ENCODE measurements at regions not wholly inside any gene's neighbourhood (a gene's known extent, or its start where the extent isn't known, plus 50 kb on each side); places are given as distances from the start of the nearest gene placed in this dataset.
A peak's percentile ranks its signal among the peaks of the same experiment; 100 is the strongest.

- TF ChIP-seq, protein P1, sequence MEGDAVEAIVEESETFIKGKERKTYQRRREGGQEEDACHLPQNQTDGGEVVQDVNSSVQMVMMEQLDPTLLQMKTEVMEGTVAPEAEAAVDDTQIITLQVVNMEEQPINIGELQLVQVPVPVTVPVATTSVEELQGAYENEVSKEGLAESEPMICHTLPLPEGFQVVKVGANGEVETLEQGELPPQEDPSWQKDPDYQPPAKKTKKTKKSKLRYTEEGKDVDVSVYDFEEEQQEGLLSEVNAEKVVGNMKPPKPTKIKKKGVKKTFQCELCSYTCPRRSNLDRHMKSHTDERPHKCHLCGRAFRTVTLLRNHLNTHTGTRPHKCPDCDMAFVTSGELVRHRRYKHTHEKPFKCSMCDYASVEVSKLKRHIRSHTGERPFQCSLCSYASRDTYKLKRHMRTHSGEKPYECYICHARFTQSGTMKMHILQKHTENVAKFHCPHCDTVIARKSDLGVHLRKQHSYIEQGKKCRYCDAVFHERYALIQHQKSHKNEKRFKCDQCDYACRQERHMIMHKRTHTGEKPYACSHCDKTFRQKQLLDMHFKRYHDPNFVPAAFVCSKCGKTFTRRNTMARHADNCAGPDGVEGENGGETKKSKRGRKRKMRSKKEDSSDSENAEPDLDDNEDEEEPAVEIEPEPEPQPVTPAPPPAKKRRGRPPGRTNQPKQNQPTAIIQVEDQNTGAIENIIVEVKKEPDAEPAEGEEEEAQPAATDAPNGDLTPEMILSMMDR (IDR thresholded peaks at IDR 0.05 in 2 of 3, conservative IDR thresholded peaks at IDR 0.05 in 1 of 3; ENCODE audit: insufficient read depth in 2 of 3, low read depth in 1 of 3, low read length in 3 of 3): peak; percentile 36 to 49 (median 46); a peak in 5 of 6 replicates
- TF ChIP-seq RHOXF2B (CRISPR knock-in tag; conservative IDR thresholded peaks at IDR 0.05) (no peak), L3MBTL2 (IDR thresholded peaks at IDR 0.05) (no peak), RAD21 (CRISPR knock-in tag; conservative IDR thresholded peaks at IDR 0.05 in 1 of 2, IDR thresholded peaks at IDR 0.05 in 1 of 2) (peak; percentile 23 to 61; a peak in 3 of 4 replicates), ILK (tag; IDR thresholded peaks at IDR 0.05; ENCODE audit: borderline replicate concordance, low read depth) (no peak), ZNF217 (CRISPR knock-in tag; IDR thresholded peaks at IDR 0.05) (no peak)
Observed at GRCh38 chr4:72909461-72909860, 160.1 kb downstream of the COX18 start (continued).

- intact Hi-C loops (cut with micrococcal nuclease): no loop called here
- ChIA-PET CTCF (ENCODE audit: low intra/inter-chr PET ratio) (no interaction called here), POLR2A (no interaction called here)
- H3K4me3 ChIP-seq: no peak overlapping the region
- no peaks in the 10 kb centered on the region for H3K27me3 ChIP-seq (ENCODE audit: control insufficient read depth in 2 of 2, insufficient read depth in 2 of 2, low read length in 2 of 2)
- H4K20me1 ChIP-seq (replicated peaks; ENCODE audit: control insufficient read depth, insufficient read depth, low read length): no peaks in the 10 kb centered on the region
- DNase-seq (ENCODE audit: extremely low read depth in 1 of 4, low spot score in 3 of 4) (no peak), ATAC-seq (no peak), FAIRE-seq (no peak)
- H3K9ac ChIP-seq (ENCODE audit: insufficient read depth in 1 of 2, low read depth in 2 of 2, low read length in 2 of 2): no peak overlapping the region
- H2AFZ ChIP-seq (ENCODE audit: low read depth, low read length): no peak overlapping the region
- no peaks in the 10 kb centered on the region for H3K36me3 ChIP-seq (ENCODE audit: control insufficient read depth, insufficient read depth, low read length)
- H3K79me2 ChIP-seq (ENCODE audit: control insufficient read depth, insufficient read depth, low read length): no peaks in the 10 kb centered on the region
- no TSS peak for BruUV-seq (replicated peaks)
- no peak overlapping the region for H3K4me2 ChIP-seq (ENCODE audit: insufficient read depth, low read length)
- no peaks in the 10 kb centered on the region for H3K9me3 ChIP-seq (replicated peaks; ENCODE audit: control insufficient read depth, insufficient read depth, low read depth, low read length)
- H3K4me1 ChIP-seq (replicated peaks in 1 of 2; ENCODE audit: control insufficient read depth in 2 of 2, insufficient read depth in 2 of 2, low read length in 2 of 2): no peaks in the 10 kb centered on the region
- WGBS (ENCODE audit: insufficient coverage, low coverage, missing lambda C conversion rate): 10% methylated on average over 1 of the region's 1 CpG
- H3K27ac ChIP-seq (ENCODE audit: extremely low read depth, low read depth, low read length): no peak overlapping the region
- in situ Hi-C loops (cut with MboI): no loop called here
- no peaks in the 10 kb centered on the region for H3K9me1 ChIP-seq (ENCODE audit: control insufficient read depth, insufficient read depth, low read length)
- TF ChIP-seq E2F5 (CRISPR knock-in tag; IDR thresholded peaks at IDR 0.05): no peak
- no peak for TF ChIP-seq GABPB2 (CRISPR knock-in tag; conservative IDR thresholded peaks at IDR 0.05)
- no peak for TF ChIP-seq HNRNPL (IDR thresholded peaks at IDR 0.05; ENCODE audit: low read depth, low read length)
- TF ChIP-seq, protein P2, sequence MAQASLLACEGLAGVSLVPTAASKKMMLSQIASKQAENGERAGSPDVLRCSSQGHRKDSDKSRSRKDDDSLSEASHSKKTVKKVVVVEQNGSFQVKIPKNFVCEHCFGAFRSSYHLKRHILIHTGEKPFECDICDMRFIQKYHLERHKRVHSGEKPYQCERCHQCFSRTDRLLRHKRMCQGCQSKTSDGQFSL (CRISPR knock-in tag; IDR thresholded peaks at IDR 0.05): no peak
- TF ChIP-seq, protein P2 (tag; IDR thresholded peaks at IDR 0.05): no peak
- no peak for TF ChIP-seq ZNF12 (CRISPR knock-in tag; IDR thresholded peaks at IDR 0.05)
- no peak for TF ChIP-seq ETS2 (tag; IDR thresholded peaks at IDR 0.05; ENCODE audit: borderline replicate concordance, poor library complexity, severe bottlenecking)
- no peak for TF ChIP-seq HMGN3 (IDR thresholded peaks at IDR 0.05; ENCODE audit: borderline replicate concordance, extremely low read depth, insufficient read length, low read depth, low read length)
- no peak for TF ChIP-seq KLF13 (tag; IDR thresholded peaks at IDR 0.05; ENCODE audit: borderline replicate concordance, low read depth)
- TF ChIP-seq MCM3 (IDR thresholded peaks at IDR 0.05): no peak
- no peak for TF ChIP-seq DACH1 (IDR thresholded peaks at IDR 0.05; ENCODE audit: partially characterized antibody)
Observed at GRCh38 chr4:72902354-72902753, 167.2 kb downstream of the COX18 start.
